ENCODE measurements at regions not wholly inside any gene's neighbourhood (a gene's known extent, or its start where the extent isn't known, plus 50 kb on each side); places are given as distances from the start of the nearest gene placed in this dataset.
"Not testable (repeated sequence)": the region's sequence is repeated elsewhere in the genome, so short reads cannot be mapped to it uniquely, and the experiment has no call there.

GRCh38 chr1:232369451-232370296, 260.3 kb downstream of the SIPA1L2 start:
- no peaks in the 10 kb centered on the region for H3K36me3 ChIP-seq (ENCODE audit: insufficient read depth, low read length)
- H3K4me1 ChIP-seq (ENCODE audit: insufficient read depth, low read length) = 0 out of 2 replicates have a peak, but pooled peaks cover 3% of the 10 kb centered on the region
- no peaks in the 10 kb centered on the region for H3K9me3 ChIP-seq (ENCODE audit: control insufficient read depth, insufficient read depth, low read length)
- H3K9ac ChIP-seq (ENCODE audit: low read depth, low read length) = no peak overlapping the region

GRCh38 chr1:232368821-232369321, 261.1 kb downstream of the SIPA1L2 start:
- Histone ChIP-seq H3K4me1 (ENCODE audit: insufficient read depth, low read length) (0 out of 2 replicates have a peak, but pooled peaks cover 3% of the 10 kb centered on the region), H3K9me3 (ENCODE audit: control insufficient read depth, insufficient read depth, low read length) (no peaks in the 10 kb centered on the region), H3K36me3 (ENCODE audit: insufficient read depth, low read length) (no peaks in the 10 kb centered on the region), H3K9ac (ENCODE audit: low read depth, low read length) (no peak overlapping the region)

- no peaks in the 10 kb centered on the region for H3K36me3 ChIP-seq (ENCODE audit: insufficient read depth, low read length)
- H3K4me1 ChIP-seq (ENCODE audit: insufficient read depth, low read length) = 0 out of 2 replicates have a peak, but pooled peaks cover 3% of the 10 kb centered on the region
- H3K9me3 ChIP-seq (ENCODE audit: control insufficient read depth, insufficient read depth, low read length) = no peaks in the 10 kb centered on the region
- H3K9ac ChIP-seq (ENCODE audit: low read depth, low read length) = no peak overlapping the region
Observed at GRCh38 chr1:232367293-232367692, 262.6 kb downstream of the SIPA1L2 start.

GRCh38 chr1:232364654-232365382, 265.1 kb downstream of the SIPA1L2 start:
- 0 out of 2 replicates have a peak, but pooled peaks cover under 1% of the 10 kb centered on the region for H3K9me3 ChIP-seq (ENCODE audit: control insufficient read depth, insufficient read depth, low read length)
- no peak overlapping the region for H3K9ac ChIP-seq (ENCODE audit: low read depth, low read length)
- H3K36me3 ChIP-seq (ENCODE audit: insufficient read depth, low read length) = no peaks in the 10 kb centered on the region
- H3K4me1 ChIP-seq (ENCODE audit: insufficient read depth, low read length) = 0 out of 2 replicates have a peak, but pooled peaks cover 3% of the 10 kb centered on the region

- H3K9me3 ChIP-seq (ENCODE audit: control insufficient read depth, insufficient read depth, low read length) = 0 out of 2 replicates have a peak, but pooled peaks cover 4% of the 10 kb centered on the region
- no peaks in the 10 kb centered on the region for H3K36me3 ChIP-seq (ENCODE audit: insufficient read depth, low read length)
- H3K9ac ChIP-seq (ENCODE audit: low read depth, low read length) = no peak overlapping the region
- 0 out of 2 replicates have a peak, but pooled peaks cover 3% of the 10 kb centered on the region for H3K4me1 ChIP-seq (ENCODE audit: insufficient read depth, low read length)
Observed at GRCh38 chr1:232363008-232363407, 266.9 kb downstream of the SIPA1L2 start.

- 0 out of 2 replicates have a peak, but pooled peaks cover 4% of the 10 kb centered on the region for H3K9me3 ChIP-seq (ENCODE audit: control insufficient read depth, insufficient read depth, low read length)
- no peaks in the 10 kb centered on the region for H3K36me3 ChIP-seq (ENCODE audit: insufficient read depth, low read length)
- H3K4me1 ChIP-seq (ENCODE audit: insufficient read depth, low read length) = no peaks in the 10 kb centered on the region; the same call in 1 of the 2 replicates
- no peak overlapping the region for H3K9ac ChIP-seq (ENCODE audit: low read depth, low read length)
Observed at GRCh38 chr1:232357416-232357815, 272.5 kb downstream of the SIPA1L2 start.

GRCh38 chr1:232355162-232356006, 274.5 kb downstream of the SIPA1L2 start:
- H3K4me1 ChIP-seq (ENCODE audit: insufficient read depth, low read length) = no peaks in the 10 kb centered on the region; the same call in 1 of the 2 replicates
- H3K9me3 ChIP-seq (ENCODE audit: control insufficient read depth, insufficient read depth, low read length) = 0 out of 2 replicates have a peak, but pooled peaks cover 4% of the 10 kb centered on the region
- H3K9ac ChIP-seq (ENCODE audit: low read depth, low read length) = no peak overlapping the region
- no peaks in the 10 kb centered on the region for H3K36me3 ChIP-seq (ENCODE audit: insufficient read depth, low read length)

- H3K9me3 ChIP-seq (ENCODE audit: control insufficient read depth, insufficient read depth, low read length) = no peaks in the 10 kb centered on the region
- H3K9ac ChIP-seq (ENCODE audit: low read depth, low read length) = no peak overlapping the region
- no peaks in the 10 kb centered on the region for H3K36me3 ChIP-seq (ENCODE audit: insufficient read depth, low read length)
- H3K4me1 ChIP-seq (ENCODE audit: insufficient read depth, low read length) = no peaks in the 10 kb centered on the region; the same call in 1 of the 2 replicates
Observed at GRCh38 chr1:232353001-232353400, 276.9 kb downstream of the SIPA1L2 start.

- Histone ChIP-seq H3K9ac (ENCODE audit: low read depth, low read length) (no peak overlapping the region), H3K4me1 (ENCODE audit: insufficient read depth, low read length) (no peaks in the 10 kb centered on the region; the same call in 1 of the 2 replicates), H3K9me3 (ENCODE audit: control insufficient read depth, insufficient read depth, low read length) (no peaks in the 10 kb centered on the region), H3K36me3 (ENCODE audit: insufficient read depth, low read length) (no peaks in the 10 kb centered on the region)
Observed at GRCh38 chr1:232352366-232352765, 277.6 kb downstream of the SIPA1L2 start.

- no peaks in the 10 kb centered on the region for H3K36me3 ChIP-seq (ENCODE audit: insufficient read depth, low read length)
- no peaks in the 10 kb centered on the region; the same call in 1 of the 2 replicates for H3K4me1 ChIP-seq (ENCODE audit: insufficient read depth, low read length)
- no peak overlapping the region for H3K9ac ChIP-seq (ENCODE audit: low read depth, low read length)
- H3K9me3 ChIP-seq (ENCODE audit: control insufficient read depth, insufficient read depth, low read length) = no peaks in the 10 kb centered on the region
Observed at GRCh38 chr1:232351335-232351734, 278.6 kb downstream of the SIPA1L2 start.

GRCh38 chr1:232346844-232347243, 283.1 kb downstream of the SIPA1L2 start:
- Histone ChIP-seq H3K36me3 (ENCODE audit: insufficient read depth, low read length) (no peaks in the 10 kb centered on the region), H3K4me1 (ENCODE audit: insufficient read depth, low read length) (no peaks in the 10 kb centered on the region), H3K9ac (ENCODE audit: low read depth, low read length) (no peak overlapping the region), H3K9me3 (ENCODE audit: control insufficient read depth, insufficient read depth, low read length) (peaks cover 4% of the 10 kb centered on the region; the same call in 1 of the 2 replicates)

- Histone ChIP-seq H3K9ac (ENCODE audit: low read depth, low read length) (no peak overlapping the region), H3K9me3 (ENCODE audit: control insufficient read depth, insufficient read depth, low read length) (peaks cover 4% of the 10 kb centered on the region; the same call in 1 of the 2 replicates)
Observed at GRCh38 chr1:232344791-232345399, 285.0 kb downstream of the SIPA1L2 start.

GRCh38 chr1:232344186-232344585, 285.7 kb downstream of the SIPA1L2 start:
- H3K4me1 ChIP-seq (ENCODE audit: insufficient read depth, low read length); H3K9me3 ChIP-seq (ENCODE audit: control insufficient read depth, insufficient read depth, low read length); H3K36me3 ChIP-seq (ENCODE audit: insufficient read depth, low read length); H3K9ac ChIP-seq (ENCODE audit: low read depth, low read length): not testable (repeated sequence)

More at GRCh38 chr1:232344791-232345399, 285.0 kb downstream of the SIPA1L2 start:
- Histone ChIP-seq H3K4me1 (ENCODE audit: insufficient read depth, low read length) (no peaks in the 10 kb centered on the region), H3K36me3 (ENCODE audit: insufficient read depth, low read length) (no peaks in the 10 kb centered on the region)
